PC-3 (cell line): ENCODE measurements at regions not wholly inside any gene's neighbourhood (a gene's known extent, or its start where the extent isn't known, plus 50 kb on each side); places are given as distances from the start of the nearest gene placed in this dataset.

Experiments
- CTCF ChIP-seq: fragments of 300-600 bp; sonication (generic); conservative IDR thresholded peaks from 2 replicates; pipeline ENCODE4 v1.5.1; 2017; ENCODE audit warnings: antibody characterized with exemption, low read depth, mild to moderate bottlenecking, low read length
- EZH2 ChIP-seq: fragments of 300-600 bp; sonication (generic); IDR thresholded peaks from one replicate; pipeline ENCODE4 v1.6.1; 2017; ENCODE audit warnings: antibody characterized with exemption, mild to moderate bottlenecking, low read length; ENCODE audit not compliant: unreplicated experiment
- EZH2phosphoT487 ChIP-seq: fragments of 300-600 bp; sonication (generic); IDR thresholded peaks from 2 replicates; pipeline ENCODE4 v1.6.1; 2018; ENCODE audit warnings: mild to moderate bottlenecking, antibody characterized with exemption, low read length, borderline replicate concordance

GRCh38 chr2:236667526-236667925 is 97.9 kb downstream of the ACKR3 start:
- TF ChIP-seq CTCF = no peak
- no peak for TF ChIP-seq EZH2
- no peak for TF ChIP-seq EZH2phosphoT487
